ENCODE measurements at regions not wholly inside any gene's neighbourhood (a gene's known extent, or its start where the extent isn't known, plus 50 kb on each side); places are given as distances from the start of the nearest gene placed in this dataset.

DNA sequence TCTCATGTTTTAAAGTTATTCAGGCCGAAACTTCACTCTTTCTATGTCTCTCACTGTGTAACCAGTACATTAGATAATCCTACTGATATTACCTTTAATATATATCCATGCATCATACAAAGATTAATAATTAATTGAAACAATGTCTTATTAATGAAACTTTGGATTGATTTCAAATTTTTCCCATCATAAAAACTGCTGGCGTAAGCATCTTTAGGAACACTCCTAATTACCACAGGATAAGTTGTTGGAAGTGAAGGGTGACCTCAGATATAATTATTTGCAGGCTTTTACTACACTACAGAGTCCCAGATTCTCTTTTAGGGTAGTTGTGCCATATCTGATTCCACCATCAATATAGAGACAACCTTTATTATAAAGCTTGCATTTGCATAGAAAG is 181.3 kb upstream of the SFRP2 start:
- Histone ChIP-seq H3K9me3 (ENCODE audit: control insufficient read depth, low read depth, low read length) (no peaks in the 10 kb centered on the region), H2BK15ac (ENCODE audit: low read depth, low read length) (no peak overlapping the region), H3K4ac (ENCODE audit: low read depth, low read length) (no peak overlapping the region), H3K18ac (ENCODE audit: insufficient read length, low read depth, low read length) (no peak overlapping the region), H3K4me1 (ENCODE audit: insufficient read depth, low read length) (no peaks in the 10 kb centered on the region), H3K56ac (ENCODE audit: insufficient read length, low read depth, low read length) (no peak overlapping the region), H4K5ac (ENCODE audit: insufficient read length, low read depth, low read length) (no peak overlapping the region), H3K79me1 (ENCODE audit: insufficient read depth, low read depth, low read length, poor library complexity, severe bottlenecking) (no peaks in the 10 kb centered on the region), H2BK12ac (ENCODE audit: insufficient read length, low read depth, low read length) (no peak overlapping the region), H3K23me2 (ENCODE audit: insufficient read length, low read depth, low read length, poor library complexity, severe bottlenecking) (no peaks in the 10 kb centered on the region), H2AFZ (ENCODE audit: low read length) (no peak overlapping the region), H3K23ac (ENCODE audit: insufficient read length, low read depth, low read length) (no peak overlapping the region), H3K4me2 (ENCODE audit: insufficient read depth, insufficient read length, low read length) (no peak overlapping the region), H3T11ph (ENCODE audit: low read length) (no peak overlapping the region), H2AK5ac (ENCODE audit: insufficient read length, low read length) (no peak overlapping the region), H3K27ac (ENCODE audit: insufficient read length, low read depth, low read length) (no peak overlapping the region), H2BK5ac (ENCODE audit: insufficient read length, low read length) (no peak overlapping the region), H3K27me3 (ENCODE audit: insufficient read depth, low read length) (no peaks in the 10 kb centered on the region), H4K20me1 (ENCODE audit: control insufficient read depth, insufficient read depth, insufficient read length) (no peaks in the 10 kb centered on the region), H2BK20ac (ENCODE audit: low read depth, low read length, poor library complexity, severe bottlenecking) (no peak overlapping the region), H2BK120ac (ENCODE audit: low read depth, low read length, poor library complexity, severe bottlenecking) (no peak overlapping the region), H4K91ac (ENCODE audit: insufficient read length, low read depth, low read length) (no peak overlapping the region), H4K8ac (replicated peaks; ENCODE audit: insufficient read length, low read depth, low read length) (no peak overlapping the region), H3K9ac (ENCODE audit: extremely low read depth, insufficient read length, low read length) (no peak overlapping the region), H3K79me2 (ENCODE audit: insufficient read depth, low read length) (no peaks in the 10 kb centered on the region), H3K14ac (ENCODE audit: insufficient read depth, low read length) (no peak overlapping the region)
- TF ChIP-seq, protein P1, sequence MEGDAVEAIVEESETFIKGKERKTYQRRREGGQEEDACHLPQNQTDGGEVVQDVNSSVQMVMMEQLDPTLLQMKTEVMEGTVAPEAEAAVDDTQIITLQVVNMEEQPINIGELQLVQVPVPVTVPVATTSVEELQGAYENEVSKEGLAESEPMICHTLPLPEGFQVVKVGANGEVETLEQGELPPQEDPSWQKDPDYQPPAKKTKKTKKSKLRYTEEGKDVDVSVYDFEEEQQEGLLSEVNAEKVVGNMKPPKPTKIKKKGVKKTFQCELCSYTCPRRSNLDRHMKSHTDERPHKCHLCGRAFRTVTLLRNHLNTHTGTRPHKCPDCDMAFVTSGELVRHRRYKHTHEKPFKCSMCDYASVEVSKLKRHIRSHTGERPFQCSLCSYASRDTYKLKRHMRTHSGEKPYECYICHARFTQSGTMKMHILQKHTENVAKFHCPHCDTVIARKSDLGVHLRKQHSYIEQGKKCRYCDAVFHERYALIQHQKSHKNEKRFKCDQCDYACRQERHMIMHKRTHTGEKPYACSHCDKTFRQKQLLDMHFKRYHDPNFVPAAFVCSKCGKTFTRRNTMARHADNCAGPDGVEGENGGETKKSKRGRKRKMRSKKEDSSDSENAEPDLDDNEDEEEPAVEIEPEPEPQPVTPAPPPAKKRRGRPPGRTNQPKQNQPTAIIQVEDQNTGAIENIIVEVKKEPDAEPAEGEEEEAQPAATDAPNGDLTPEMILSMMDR (conservative IDR thresholded peaks at IDR 0.05) = no peak
- H3K9me3 Mint-ChIP-seq = peaks cover 19 to 24% of the 10 kb centered on the region in 2 experiments
- DNase-seq = no peak
- H3K36me3 Mint-ChIP-seq (ENCODE audit: insufficient read depth in 1 of 3, low read depth in 3 of 3) = peaks cover 14 to 17% (median 16%) of the 10 kb centered on the region in 3 experiments
- no peaks in the 10 kb centered on the region for H3K27me3 Mint-ChIP-seq (ENCODE audit: low read depth)
- H3K4me1 Mint-ChIP-seq = no peaks in the 10 kb centered on the region
- no peak overlapping the region for H3K4me3 Mint-ChIP-seq
- WGBS (ENCODE audit: extremely low coverage, insufficient read length, low lambda C conversion rate) = no CpG with 5 or more reads among the region's 2 CpGs
- no peak overlapping the region for H3K27ac Mint-ChIP-seq

Data from H9 (cell line).